ENCODE measurements at regions not wholly inside any gene's neighbourhood (a gene's known extent, or its start where the extent isn't known, plus 50 kb on each side); places are given as distances from the start of the nearest gene placed in this dataset.
"Not testable (repeated sequence)": the region's sequence is repeated elsewhere in the genome, so short reads cannot be mapped to it uniquely, and the experiment has no call there.

DNA sequence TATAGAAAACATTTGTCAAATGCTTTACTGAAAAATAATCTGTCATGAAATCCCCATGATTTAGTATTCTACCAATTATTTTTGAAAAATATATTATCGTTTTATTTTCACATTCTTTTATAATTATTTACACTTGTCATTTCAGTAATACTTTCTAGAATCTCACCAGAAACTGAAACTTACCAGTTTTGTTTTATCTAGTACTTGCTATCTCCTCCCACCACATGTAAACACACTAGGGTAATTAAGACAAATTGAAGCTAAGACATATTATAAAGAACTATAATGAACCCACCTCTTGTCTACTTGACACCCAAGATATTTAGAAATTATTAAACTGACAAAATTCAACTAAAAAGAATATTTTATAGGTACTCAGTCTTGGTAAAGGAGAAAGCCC, 51.5 kb upstream of the GRM3 start:
- ATAC-seq = no peak

DNA sequence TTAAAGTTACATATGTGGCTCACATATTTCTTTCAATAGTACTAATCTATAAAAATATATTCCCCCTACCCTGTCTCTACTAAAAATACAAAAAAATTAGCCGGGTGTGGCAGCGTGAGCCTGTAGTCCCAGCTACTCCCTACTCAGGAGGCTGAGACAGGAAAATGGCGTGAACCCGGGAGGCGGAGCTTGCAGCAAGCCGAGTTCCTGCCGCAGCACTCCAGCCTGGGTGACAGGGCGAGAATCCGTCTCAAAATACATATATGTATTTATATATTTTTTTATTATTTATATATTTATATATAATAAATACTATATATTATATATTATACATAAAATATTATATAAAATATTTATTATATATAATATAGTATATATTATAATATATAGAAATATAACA, 69.7 kb upstream of the GRM3 start:
- ATAC-seq = no peak

DNA sequence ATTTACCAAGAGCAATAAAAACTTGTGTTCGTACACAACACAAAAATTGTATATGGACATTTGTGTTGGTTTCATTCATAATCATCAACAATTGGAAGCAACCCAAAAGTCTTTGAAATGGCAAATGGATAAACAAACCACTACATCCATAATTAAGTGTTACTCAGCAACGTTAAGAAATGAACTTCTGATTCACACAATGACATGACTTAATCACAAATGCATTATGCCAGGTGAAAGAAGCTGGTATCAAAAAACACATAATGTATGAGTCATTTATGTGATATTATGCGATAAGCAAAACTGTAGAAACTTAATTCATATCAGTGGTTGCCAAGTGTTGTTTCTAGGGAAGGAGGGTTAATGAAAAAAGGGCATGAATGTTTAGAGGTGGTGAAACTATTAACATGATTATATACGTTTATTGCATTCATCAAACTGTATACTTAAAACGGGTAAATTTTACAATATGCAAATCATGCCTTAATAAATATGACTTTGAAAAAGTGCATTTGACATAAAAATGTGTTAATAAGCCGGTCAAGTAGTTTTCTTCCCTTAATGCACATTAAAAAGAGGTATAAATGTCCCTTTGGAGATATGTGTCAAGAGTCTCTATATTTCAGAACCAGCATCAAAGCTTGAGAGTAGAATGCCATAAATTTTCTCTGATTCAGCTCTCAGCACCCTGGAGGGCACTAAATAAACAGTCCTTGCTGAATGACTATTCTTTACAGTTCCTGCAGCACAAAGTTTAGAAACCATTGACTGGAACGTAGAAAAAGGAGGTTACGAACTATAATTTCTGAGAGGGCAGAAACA, 84.8 kb upstream of the GRM3 start:
- no peak for ATAC-seq

DNA sequence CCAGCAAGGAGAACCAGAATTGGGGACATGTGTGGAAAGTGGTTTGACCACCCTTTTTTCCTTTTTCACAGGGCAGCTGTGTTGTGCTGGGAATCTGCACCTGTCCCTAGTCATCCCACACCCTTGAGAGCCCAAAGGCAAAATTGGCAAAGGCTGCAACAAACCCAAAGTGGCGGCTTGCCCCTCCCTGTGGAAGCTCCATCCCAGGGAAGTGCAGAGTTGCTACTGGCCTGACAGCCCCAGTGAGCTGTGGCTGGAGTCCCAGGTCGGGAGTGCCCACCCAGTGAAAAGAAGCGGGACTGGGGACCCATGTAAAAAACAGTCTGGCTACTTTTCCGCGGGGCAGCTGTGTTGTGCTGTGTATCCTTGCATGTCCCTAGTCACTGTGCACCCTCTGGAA, 109.1 kb upstream of the GRM3 start:
- no peak for ATAC-seq

DNA sequence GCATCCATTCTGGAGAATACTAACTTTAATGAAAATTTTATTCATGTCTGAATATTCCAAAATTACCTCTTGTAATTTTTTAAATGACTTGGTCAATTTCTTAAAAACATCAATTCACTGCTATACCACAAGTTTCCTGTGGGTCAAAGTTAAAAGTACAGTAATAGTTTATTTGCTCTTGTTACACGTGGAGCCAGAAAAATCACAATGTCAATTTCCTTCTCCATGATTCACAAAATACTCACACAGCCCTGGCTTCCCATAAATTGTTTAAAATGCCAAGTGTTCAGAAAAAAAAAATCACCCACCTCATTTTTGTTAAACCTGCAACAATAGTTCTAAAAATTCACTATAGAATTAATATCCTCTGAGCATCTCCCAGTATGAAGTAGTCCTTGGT, 139.5 kb upstream of the GRM3 start:
- ATAC-seq = no peak

- ATAC-seq = no peak
Observed at GRCh38 chr7:86499986-86500385, 143.7 kb upstream of the GRM3 start.

DNA sequence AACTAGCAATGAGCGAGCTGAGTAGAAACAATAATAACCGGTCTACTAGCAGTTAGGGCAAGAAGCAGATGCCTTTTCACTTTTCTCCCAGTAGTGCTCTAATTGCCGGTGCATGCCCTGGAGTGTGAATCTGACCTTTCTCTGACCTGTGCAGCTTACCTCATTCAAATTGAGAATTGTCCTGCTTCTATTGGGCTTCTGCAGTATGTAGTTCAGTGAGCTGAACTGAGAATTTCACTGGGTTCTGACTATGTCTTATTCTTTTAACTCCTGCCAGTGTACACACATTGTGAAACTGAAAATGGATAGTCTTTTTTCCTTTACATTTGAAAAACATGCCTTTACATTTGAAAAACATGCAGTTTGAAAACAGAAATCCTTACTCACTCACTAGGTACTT, 157.9 kb upstream of the GRM3 start:
- ATAC-seq = no peak

- ATAC-seq = no peak
Observed at GRCh38 chr7:86479144-86479543, 164.6 kb upstream of the GRM3 start.

GRCh38 chr7:86477343-86477935, 166.3 kb upstream of the GRM3 start:
- ATAC-seq = no peak

DNA sequence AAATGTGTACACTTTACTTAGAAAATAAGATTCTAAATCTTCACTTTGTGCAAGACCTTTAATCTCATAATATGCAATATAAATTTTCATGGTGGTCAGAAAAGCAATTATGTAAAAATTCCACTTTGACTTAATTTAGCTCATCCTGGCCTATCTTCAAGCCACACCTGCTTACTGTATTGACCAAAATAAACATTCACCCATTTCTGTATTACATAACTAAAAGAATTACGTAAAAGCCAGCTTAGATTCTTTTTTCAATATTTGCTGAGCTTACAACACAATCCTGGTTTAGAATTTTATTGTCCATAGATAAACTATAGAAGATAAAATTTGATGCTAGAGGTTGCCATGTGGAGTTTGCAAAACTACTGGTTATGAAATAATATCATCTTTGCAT, 172.9 kb upstream of the GRM3 start:
- no peak for ATAC-seq

DNA sequence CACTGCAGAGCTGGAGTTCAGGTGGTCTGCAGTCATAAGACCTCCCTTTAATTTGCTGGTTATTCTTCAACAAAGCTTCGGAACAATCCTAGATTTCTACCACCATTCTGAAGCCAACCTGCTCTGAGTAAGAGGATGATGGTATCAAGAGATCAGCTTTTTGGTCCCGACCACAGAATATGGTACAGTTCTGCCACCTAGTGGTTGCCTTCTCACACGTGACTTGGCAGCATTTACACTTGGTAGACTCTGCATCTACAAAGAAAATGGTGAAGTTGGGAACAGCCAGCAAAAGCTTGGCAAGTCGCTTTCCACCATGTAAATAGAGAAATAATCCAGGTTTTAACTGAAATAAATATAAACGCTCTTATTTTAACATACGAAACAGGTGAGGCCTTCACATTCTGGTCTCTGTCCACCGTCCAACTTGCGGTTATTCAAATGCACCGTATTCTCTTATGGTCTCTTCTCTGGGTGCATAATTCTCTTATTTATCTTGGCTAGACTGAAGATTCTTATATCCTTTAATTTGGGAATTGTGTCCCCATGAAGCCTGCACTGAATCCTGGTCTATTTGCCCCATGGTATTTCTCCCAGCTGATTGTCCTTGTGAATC, 173.9 kb upstream of the GRM3 start:
- ATAC-seq = peak; percentile 70

DNA sequence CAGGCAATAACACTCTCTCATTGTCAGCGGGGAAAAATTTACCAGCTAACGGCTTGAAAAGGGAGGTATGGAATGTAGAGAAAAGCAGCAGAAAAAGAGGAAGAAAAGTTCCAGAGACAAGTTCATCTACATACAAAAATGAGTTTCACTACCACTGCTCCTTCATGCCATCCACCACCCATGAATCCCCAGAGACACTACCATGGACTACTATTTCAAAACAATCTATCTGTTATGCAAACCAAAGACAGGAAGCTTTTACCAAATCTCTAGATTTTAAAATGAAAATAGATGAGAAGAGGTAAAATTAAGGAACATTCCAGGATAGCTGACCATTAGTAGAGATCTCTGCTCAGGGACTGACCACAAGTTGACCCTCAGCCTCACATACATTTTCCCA, 189.0 kb upstream of the GRM3 start:
- ATAC-seq = no peak

DNA sequence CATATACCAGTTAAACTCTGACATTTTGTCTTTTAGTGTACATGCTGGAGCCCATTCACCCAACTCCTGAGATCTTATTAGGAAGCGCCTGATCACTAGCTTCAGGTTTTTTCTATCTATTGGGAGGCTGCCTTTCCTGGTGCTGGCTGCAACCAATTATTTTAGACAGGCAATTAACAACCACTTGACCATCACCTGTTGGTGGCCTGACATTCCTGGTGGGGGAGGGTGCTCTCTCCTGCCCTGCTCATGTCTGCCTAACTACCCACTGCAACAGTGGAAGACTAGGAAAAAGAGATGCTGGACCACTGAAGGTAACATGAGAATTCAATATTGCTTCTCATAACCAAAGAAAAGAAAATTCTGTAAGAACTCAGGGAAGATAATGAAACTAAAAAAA, 190.3 kb upstream of the GRM3 start:
- ATAC-seq = no peak

- no peak for ATAC-seq
Observed at GRCh38 chr7:86448856-86449255, 194.9 kb upstream of the GRM3 start.

DNA sequence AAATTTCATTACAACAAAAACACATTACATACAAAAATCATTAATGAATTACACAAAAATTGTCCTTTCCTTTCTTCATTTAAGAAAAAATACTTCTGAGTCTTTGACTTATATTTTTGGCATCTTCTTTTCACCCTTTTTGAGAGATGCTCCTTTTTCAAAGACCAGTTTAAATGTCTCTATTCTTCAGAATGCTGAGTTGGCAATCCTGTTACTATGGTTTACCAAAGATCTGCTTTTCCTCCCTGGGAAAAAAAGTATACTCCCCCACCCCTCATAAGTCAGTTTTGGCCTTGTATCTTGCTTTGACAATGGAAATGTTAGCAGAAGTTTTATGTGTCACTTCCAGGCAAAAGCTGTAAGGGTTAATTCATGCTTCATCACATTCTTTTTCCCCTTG, 198.4 kb upstream of the GRM3 start:
- ATAC-seq = no peak

GRCh38 chr7:86444245-86444644, 199.5 kb upstream of the GRM3 start:
- no peak for ATAC-seq

GRCh38 chr7:86440420-86440819, 203.3 kb upstream of the GRM3 start:
- not testable (repeated sequence) for ATAC-seq

- ATAC-seq = no peak
Observed at GRCh38 chr7:86437951-86438450, 205.7 kb upstream of the GRM3 start.

GRCh38 chr7:86431761-86432160, 211.9 kb upstream of the GRM3 start:
- no peak for ATAC-seq

- ATAC-seq = no peak
Observed at GRCh38 chr7:86411814-86412213, 231.9 kb upstream of the GRM3 start.

DNA sequence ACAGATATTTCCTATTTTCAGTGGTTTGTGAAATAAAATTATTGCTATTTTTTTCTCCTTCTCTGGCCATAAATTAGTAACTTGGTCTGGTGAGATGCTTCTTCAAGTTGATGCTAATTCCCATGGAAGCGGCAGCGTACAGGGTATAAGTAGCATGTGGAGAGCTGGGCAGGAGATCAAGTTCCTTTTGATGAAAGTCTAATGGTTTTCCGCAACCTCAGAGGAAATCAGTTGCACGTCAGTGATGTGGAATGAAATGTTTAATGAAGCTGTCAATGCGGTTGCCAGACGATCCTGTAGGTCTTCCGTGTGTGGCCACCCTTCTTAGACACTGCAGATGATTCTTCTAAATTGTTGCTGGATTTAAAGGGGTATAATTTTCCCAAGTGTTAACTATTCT, 236.4 kb upstream of the GRM3 start:
- no peak for ATAC-seq

- ATAC-seq = no peak
Observed at GRCh38 chr7:86391813-86392212, 251.9 kb upstream of the GRM3 start.

- ATAC-seq = not testable (repeated sequence)
Observed at GRCh38 chr7:86375602-86376001, 268.1 kb upstream of the GRM3 start.

DNA sequence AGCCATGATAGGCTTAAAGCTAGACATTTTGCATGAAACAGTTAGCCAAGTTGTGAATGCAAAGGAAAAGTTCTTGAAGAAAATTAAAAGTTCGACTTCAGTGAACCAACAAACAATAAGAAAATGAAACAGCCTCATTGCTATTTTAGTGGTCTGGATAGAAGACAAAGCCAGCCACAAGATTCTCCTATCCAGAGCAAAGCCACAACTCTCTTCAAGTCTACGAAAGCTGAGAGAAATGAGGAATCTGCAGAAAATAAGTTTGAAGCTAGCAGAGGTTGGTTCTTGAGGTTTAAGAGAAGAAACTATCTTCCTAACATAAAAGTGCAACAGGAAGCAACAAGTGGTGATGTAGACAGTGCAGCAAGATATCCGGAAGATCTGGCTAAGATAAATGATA, 271.4 kb upstream of the GRM3 start:
- no peak for ATAC-seq

All from esophagus mucosa (tissue), 1 donor.